Right lobe of liver (tissue), 4 donors: ENCODE measurements at regions not wholly inside any gene's neighbourhood (a gene's known extent, or its start where the extent isn't known, plus 50 kb on each side); places are given as distances from the start of the nearest gene placed in this dataset.

Experiments
- POLR2A ChIP-seq: fragments of 450-650 bp; IDR thresholded peaks from one replicate; pipeline ENCODE4 v1.6.1; 2017; ENCODE audit warnings: antibody characterized with exemption, mild to moderate bottlenecking
- TF ChIP-seq, protein P1 (sequence below), 4 donors: fragments of 200-600 bp in 3 of 4; fragments of 450-650 bp in 1 of 4; IDR thresholded peaks; one replicate each; pipeline versions ENCODE4 v1.5.1 to v1.8.0; 2016 to 2022; ENCODE audit warnings: antibody characterized with exemption in 4 of 4, mild to moderate bottlenecking in 2 of 4
- donor health status: DM: no; HTN: no; CAD: no.
- donor health status: DM: no; HTN: no; CAD: no.
- donor health status: DM: no; HTN: yes; CAD: no.

GRCh38 chr5:145619806-145620310 lies 215.3 kb downstream of the PRELID2 start:
- TF ChIP-seq POLR2A, result no peak
- TF ChIP-seq, protein P1, sequence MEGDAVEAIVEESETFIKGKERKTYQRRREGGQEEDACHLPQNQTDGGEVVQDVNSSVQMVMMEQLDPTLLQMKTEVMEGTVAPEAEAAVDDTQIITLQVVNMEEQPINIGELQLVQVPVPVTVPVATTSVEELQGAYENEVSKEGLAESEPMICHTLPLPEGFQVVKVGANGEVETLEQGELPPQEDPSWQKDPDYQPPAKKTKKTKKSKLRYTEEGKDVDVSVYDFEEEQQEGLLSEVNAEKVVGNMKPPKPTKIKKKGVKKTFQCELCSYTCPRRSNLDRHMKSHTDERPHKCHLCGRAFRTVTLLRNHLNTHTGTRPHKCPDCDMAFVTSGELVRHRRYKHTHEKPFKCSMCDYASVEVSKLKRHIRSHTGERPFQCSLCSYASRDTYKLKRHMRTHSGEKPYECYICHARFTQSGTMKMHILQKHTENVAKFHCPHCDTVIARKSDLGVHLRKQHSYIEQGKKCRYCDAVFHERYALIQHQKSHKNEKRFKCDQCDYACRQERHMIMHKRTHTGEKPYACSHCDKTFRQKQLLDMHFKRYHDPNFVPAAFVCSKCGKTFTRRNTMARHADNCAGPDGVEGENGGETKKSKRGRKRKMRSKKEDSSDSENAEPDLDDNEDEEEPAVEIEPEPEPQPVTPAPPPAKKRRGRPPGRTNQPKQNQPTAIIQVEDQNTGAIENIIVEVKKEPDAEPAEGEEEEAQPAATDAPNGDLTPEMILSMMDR (IDR thresholded peaks at IDR 0.05), result no peak
